ENCODE measurements at regions not wholly inside any gene's neighbourhood (a gene's known extent, or its start where the extent isn't known, plus 50 kb on each side); places are given as distances from the start of the nearest gene placed in this dataset.

DNA sequence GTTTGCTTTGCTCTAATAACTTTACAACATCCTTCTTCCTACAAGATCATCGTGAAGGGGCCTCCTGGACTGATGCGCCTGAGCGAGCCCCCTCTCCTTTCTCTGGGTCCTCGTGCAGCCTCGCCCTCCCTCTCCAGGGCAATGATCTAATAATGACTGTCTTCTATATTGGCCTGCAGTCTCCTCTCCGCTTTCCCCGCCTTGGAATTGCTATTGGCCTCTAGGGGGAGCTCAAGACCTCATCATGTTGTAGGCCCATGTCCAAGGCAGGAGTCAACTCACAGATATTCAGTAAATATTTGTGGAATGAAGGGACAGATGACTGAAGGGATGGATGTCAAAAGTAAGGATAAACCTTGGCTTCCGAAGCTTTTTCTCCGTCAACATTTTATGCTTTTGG lies 1180.3 kb downstream of the TYW1 start:
- intact Hi-C loops (cut with micrococcal nuclease): no loop called here

DNA sequence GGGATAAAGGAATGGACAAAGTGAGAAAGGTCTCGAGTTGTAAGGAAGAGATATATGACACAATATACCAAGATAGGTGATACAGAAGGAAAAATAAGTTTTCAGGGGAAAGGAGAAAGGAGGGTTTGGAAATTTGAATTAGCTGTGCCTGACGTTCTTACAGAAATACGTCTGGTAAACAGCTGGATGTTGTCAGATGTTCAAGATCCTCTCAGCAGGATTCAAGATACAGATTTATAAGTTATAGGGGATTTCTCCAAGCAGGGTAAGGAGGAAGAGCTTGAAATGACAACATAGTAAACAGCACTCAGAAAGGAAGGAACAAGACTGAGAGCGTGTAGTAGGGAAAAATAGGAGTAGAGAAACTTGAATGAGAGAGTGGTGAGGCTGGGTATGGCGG lies 1184.1 kb downstream of the TYW1 start:
- TF ChIP-seq, protein P1, sequence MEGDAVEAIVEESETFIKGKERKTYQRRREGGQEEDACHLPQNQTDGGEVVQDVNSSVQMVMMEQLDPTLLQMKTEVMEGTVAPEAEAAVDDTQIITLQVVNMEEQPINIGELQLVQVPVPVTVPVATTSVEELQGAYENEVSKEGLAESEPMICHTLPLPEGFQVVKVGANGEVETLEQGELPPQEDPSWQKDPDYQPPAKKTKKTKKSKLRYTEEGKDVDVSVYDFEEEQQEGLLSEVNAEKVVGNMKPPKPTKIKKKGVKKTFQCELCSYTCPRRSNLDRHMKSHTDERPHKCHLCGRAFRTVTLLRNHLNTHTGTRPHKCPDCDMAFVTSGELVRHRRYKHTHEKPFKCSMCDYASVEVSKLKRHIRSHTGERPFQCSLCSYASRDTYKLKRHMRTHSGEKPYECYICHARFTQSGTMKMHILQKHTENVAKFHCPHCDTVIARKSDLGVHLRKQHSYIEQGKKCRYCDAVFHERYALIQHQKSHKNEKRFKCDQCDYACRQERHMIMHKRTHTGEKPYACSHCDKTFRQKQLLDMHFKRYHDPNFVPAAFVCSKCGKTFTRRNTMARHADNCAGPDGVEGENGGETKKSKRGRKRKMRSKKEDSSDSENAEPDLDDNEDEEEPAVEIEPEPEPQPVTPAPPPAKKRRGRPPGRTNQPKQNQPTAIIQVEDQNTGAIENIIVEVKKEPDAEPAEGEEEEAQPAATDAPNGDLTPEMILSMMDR (IDR thresholded peaks at IDR 0.05; ENCODE audit: borderline replicate concordance): no peak
- Histone ChIP-seq H3K9me3 (replicated peaks) (no peaks in the 10 kb centered on the region), H3K27me3 (ENCODE audit: low read depth) (no peaks in the 10 kb centered on the region), H3K27ac (replicated peaks) (no peak overlapping the region), H3K4me1 (no peaks in the 10 kb centered on the region), H3K36me3 (no peaks in the 10 kb centered on the region), H3K4me3 (no peak overlapping the region)
- no peak for DNase-seq
- intact Hi-C loops (cut with micrococcal nuclease): no loop called here

More for the DNA sequence above, 1180.3 kb downstream of the TYW1 start:
- no peak overlapping the region for H3K27ac ChIP-seq (replicated peaks)
- no peaks in the 10 kb centered on the region for H3K9me3 ChIP-seq (replicated peaks)
- TF ChIP-seq, protein P1 (IDR thresholded peaks at IDR 0.05; ENCODE audit: borderline replicate concordance): peak; percentile 81
- peak; percentile 15 for DNase-seq
- peaks cover 12% of the 10 kb centered on the region for H3K27me3 ChIP-seq (ENCODE audit: low read depth)
- H3K4me3 ChIP-seq: no peak overlapping the region
- H3K36me3 ChIP-seq: no peaks in the 10 kb centered on the region
- H3K4me1 ChIP-seq: no peaks in the 10 kb centered on the region

DNA sequence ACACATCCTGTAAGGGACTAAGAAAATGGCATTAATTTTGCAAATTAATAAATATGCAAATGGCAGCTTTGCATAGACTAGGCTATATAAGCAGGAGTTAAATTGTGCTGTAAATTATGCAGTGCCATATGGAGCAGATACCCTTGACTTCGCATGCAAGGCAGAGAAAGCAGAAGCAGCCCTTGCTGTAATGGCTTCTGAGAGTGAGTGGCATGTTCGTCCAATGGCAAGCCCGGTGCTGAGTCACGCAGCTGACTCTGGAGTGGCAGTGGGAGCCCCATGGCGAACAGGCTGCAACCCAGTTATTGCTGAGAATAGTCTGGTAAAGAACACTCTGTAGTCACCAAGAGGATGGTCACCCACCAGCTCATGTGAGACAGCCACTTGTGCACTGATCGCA lies 1186.5 kb downstream of the TYW1 start:
- Histone ChIP-seq H3K36me3 (no peaks in the 10 kb centered on the region), H3K4me3 (no peak overlapping the region), H3K27ac (replicated peaks) (no peak overlapping the region), H3K27me3 (ENCODE audit: low read depth) (no peaks in the 10 kb centered on the region), H3K4me1 (no peaks in the 10 kb centered on the region), H3K9me3 (replicated peaks) (no peaks in the 10 kb centered on the region)
- intact Hi-C loops (cut with micrococcal nuclease): no loop called here
- TF ChIP-seq, protein P1 (IDR thresholded peaks at IDR 0.05; ENCODE audit: borderline replicate concordance): no peak
- DNase-seq: no peak

- Histone ChIP-seq H3K27ac (replicated peaks) (no peak overlapping the region), H3K4me1 (no peaks in the 10 kb centered on the region), H3K27me3 (ENCODE audit: low read depth) (no peaks in the 10 kb centered on the region), H3K4me3 (no peak overlapping the region), H3K9me3 (replicated peaks) (no peaks in the 10 kb centered on the region), H3K36me3 (no peaks in the 10 kb centered on the region)
- TF ChIP-seq, protein P1 (IDR thresholded peaks at IDR 0.05; ENCODE audit: borderline replicate concordance): no peak
- intact Hi-C loops (cut with micrococcal nuclease): no loop called here
- no peak for DNase-seq
These were observed 1189.2 kb downstream of the TYW1 start for GRCh38 chr7:68185631-68186456.

- TF ChIP-seq, protein P1 (IDR thresholded peaks at IDR 0.05; ENCODE audit: borderline replicate concordance): no peak
- intact Hi-C loops (cut with micrococcal nuclease): no loop called here
- H3K4me1 ChIP-seq: no peaks in the 10 kb centered on the region
- H3K27me3 ChIP-seq (ENCODE audit: low read depth): no peaks in the 10 kb centered on the region
- H3K9me3 ChIP-seq (replicated peaks): no peaks in the 10 kb centered on the region
- DNase-seq: no peak
- H3K27ac ChIP-seq (replicated peaks): no peak overlapping the region
- no peaks in the 10 kb centered on the region for H3K36me3 ChIP-seq
- H3K4me3 ChIP-seq: no peak overlapping the region
These were observed 1190.9 kb downstream of the TYW1 start for GRCh38 chr7:68187532-68187931.
